Astrocyte of the hippocampus (primary cell): ENCODE measurements at regions not wholly inside any gene's neighbourhood (a gene's known extent, or its start where the extent isn't known, plus 50 kb on each side); places are given as distances from the start of the nearest gene placed in this dataset.
"Not testable (repeated sequence)": the region's sequence is repeated elsewhere in the genome, so short reads cannot be mapped to it uniquely, and the experiment has no call there.

Source experiments
- DNase-seq: peaks from one replicate; pipeline ENCODE4 v3.0.0; 2011; ENCODE audit warnings: low read depth, low spot score

- no peak for DNase-seq
Observed at GRCh38 chr5:96140084-96140483, 178.4 kb upstream of the ELL2 start.

DNA sequence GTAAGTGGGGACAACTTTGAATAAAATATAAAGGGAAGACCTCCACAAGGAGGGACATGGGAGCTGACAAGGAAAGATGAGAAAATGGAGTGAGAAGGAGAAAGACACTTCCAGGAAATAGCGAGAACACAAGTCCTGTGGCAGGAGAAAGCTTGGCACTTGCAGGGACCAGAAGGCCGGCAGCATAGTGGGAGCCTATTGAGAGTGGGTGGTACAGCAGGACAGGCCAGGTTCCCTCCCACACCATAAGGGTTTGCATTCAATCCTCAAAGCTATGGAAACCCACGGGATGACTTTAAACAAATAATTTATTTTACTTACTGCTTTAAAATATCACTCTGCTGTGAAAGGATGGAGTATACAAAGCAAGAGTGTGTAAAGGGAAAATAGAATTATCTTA, 173.2 kb upstream of the ELL2 start:
- DNase-seq, result no peak

DNA sequence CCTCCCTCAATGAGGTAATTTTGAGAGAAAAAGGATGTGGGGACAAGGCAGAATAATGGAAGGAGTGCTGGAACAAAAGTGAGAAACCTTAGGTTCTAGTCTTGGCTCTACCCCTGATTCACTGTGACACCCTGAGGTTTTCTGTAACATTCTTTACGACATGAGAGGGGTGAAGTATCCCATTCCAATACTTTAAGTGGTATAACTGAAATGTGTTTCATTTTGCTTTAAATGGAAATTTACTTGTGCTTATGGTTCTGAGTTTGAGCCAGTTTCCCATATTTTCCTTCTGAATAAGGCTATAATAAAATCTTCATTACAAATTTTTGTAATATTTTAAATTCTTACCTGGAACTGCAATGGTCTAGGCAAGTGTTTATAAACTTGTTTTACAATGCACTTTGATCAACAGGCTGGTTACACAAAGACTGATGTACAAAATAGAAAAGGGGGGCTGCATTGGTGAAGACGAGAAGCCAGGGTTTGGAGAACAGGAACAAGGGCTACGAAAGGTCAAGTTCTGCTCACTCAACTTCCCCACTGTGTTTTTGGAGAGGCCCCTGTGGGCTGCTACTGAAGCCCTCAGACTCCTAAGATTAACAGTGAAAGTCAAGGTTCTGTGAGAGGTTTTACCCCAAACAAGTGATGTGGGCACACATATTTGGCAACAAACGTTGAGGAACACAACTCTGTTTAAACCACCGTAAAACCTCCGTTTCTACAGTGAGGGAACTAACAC, 171.9 kb upstream of the ELL2 start:
- DNase-seq, result no peak

DNA sequence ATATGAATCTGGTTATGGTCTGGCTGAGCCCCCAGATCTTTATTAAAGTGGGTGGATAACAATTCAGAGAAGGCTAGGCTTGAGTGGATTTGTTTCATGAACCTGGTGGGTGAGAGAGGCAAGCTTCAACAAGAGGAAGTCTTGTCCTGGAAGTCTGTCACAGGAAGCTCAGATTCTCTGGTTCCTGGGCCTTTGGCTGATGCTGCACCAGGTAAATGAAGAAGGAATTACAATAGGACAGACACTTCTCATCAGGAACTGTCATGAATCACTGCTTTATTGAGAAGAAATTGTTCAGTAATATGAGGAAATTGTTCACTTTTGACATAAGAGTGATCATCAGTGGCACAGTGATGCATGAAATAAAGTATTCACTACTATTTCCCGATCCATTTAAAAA, 167.6 kb upstream of the ELL2 start:
- no peak for DNase-seq

DNA sequence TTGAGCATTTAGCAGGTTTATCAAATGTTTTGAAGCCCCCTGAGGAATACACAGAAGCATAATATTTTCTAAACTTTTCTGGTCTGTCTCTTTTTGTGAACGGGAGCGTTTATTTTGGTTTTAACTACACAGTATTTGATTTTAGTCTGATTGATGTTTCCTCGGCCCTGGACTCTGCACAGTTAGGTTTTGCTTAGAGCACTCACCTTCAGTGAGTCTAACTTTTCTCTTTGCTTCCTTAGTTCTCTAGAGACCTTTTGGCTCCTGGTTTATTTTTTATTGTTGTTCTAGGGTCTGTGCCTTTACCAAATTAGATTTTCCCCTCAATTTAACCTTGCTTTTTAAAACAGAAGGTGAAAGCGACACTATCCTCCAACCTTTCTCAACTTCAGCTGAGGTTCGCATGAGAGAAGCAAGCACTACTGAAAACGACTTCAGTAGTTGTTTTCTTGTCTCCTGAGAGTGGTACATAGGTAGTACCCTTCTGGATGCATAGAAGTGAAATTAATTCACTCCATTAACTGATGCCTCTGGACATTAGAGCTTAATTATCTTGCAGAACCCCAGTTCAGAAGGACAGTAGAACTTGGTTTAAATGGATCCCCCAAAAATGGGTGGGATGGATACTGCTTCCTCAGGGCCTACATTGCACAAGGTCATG, 166.7 kb upstream of the ELL2 start:
- no peak for DNase-seq

DNA sequence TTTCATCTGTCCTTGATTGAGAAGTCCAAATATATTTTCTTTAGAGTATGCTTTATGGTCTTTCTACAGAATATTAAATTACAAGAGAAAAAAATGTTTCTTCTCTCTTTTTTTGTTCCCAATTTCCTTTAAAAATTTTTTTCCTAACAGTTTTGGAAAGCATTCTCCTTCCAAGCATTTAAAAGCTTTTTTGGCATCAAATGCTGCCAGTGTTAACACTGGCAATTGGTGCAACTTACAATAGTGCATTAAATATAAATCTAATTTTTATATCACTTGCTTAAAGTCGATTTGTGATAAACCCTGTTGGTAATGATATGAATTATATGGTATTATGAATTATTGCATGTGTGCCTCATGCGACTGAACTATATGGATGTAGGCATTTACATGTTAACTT, 165.9 kb upstream of the ELL2 start:
- DNase-seq, result no peak

DNA sequence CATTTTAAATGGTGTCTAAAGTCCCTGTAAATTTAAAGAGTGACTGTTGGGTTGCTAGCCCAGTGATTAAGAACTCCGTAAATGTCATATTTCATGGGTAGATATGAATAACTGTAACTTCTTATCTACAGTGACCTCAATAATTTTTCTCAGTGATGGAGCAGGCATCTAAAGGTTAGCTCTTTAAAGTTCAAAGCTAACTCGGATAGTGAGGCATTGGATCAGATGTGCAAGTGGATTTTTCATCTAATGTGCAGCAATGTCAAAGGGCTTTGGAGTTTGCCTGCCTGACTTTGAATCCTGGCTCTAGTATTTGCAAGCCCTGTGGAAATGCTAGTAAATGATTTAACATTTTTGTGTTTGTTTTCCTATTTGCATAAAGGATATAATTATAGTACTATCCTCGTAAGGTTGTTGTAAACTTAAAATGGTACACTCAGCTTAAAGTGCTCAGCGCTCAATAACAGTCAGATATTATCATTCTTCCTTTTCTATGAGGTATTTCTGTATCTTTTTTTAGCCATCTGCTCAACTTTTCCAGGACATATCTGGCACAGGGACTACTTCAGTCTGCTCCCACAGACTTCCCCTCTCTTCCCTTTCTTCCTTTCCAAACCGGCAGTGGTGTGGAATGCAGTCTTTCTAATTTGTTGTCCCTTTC, 163.7 kb upstream of the ELL2 start:
- no peak for DNase-seq

DNA sequence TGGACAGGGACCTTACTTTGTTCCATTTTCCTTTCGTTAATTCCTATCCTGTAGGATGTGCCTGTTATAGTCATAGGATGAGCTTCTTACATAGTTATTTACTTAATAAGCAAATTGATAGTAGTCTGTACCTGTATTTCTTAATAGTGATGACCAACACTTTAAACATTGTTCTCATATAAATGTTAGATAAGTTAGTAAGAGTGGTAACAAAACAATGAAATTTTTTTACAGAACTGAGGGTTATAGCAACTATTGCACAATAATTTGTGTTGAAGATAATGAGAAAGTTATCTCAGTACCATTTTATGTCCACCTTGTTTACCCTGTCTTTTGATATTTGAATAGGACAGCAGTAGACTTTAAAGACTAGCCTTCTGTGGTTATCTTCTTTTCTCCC, 162.9 kb upstream of the ELL2 start:
- no peak for DNase-seq

DNA sequence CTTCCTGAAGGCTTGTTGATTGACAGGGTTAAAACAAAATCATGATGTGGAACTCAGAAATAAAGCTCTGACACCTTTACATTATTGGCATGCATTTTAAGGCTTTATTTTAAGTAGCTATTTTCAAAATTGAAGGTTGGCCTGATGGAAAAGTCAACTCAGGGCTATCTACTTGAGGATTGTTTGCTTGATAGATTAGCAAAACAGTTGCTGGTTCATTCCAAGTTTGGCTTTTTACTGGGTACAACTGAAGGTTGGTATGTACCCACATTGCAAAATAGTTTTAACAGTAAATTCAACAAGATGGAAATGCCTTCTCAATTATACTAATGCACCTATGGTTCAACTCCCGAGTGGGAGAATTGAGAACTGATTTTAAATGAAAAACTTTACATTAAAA, 161.8 kb upstream of the ELL2 start:
- DNase-seq, result no peak

GRCh38 chr5:96121364-96121763, 159.7 kb upstream of the ELL2 start:
- no peak for DNase-seq

DNA sequence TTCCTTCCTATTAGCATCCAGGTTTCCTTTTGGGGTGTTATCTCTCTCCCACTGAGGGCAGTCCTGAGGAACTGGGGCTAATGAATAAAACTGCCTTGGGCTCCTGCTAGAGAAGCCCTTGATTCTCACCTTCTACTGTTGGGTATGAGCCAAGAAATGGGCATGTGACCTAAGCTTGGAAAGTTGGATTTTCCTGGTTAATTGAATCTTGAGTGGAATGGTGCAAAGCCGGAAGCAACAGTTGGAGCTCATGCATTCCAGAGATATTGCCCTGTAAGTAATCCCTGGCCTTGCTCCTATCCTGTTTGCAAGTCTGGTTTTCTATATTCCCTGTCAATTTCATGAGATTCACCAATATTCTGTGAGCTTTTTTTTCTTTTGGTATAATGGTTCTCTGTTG, 158.5 kb upstream of the ELL2 start:
- DNase-seq, result no peak

- DNase-seq, result no peak
Observed at GRCh38 chr5:96117771-96118651, 156.4 kb upstream of the ELL2 start.

DNA sequence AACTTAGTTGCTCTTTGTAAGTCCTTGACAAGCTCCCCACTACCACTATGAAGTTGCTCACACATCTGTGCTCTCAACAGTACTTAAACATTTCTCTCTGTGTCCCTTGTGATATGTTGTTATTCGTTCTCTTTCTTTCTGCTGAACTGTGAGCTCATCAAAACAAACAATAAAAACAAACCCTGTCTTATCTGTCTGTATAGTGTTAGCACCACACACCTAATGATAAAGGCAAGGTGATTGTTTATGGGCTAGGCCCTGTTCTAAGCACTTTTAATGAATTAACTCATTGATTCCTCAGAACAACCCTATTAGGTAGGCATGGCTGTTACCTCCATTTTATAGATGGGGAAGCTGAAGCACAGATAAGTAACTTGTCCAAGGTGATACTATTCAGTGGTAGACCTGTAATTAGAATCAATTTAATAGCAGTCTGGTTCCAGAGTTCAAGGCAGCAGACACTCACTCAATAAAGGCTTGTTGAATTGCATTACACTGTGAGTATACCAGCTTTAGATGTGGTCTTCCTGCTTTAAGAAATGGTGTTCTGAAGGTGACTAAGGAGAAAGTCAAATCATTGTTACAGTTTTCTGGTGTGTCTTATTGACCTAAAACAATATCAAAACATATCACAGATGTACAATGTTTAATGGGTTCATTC, 153.6 kb upstream of the ELL2 start:
- DNase-seq, result no peak

DNA sequence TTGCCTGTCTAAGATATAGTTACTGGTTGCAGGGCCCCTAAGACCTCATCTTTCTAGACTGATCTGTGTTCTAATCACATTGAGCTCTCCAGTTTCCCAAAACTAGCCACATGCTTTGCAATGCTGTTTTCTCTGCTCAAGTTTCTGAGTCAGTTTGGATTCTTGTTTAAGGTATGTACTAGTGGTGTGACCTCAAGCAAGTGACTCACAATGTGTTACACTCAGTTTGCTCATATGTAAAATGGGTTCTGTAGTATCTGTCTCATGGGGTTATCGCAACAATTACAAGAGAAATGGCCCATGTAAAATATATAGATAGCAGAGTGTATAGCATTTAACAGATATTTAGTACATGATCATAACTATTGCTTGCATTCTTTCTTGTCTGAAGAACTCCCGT, 153.1 kb upstream of the ELL2 start:
- no peak for DNase-seq

GRCh38 chr5:96113170-96113939, 151.7 kb upstream of the ELL2 start:
- DNase-seq, result no peak

DNA sequence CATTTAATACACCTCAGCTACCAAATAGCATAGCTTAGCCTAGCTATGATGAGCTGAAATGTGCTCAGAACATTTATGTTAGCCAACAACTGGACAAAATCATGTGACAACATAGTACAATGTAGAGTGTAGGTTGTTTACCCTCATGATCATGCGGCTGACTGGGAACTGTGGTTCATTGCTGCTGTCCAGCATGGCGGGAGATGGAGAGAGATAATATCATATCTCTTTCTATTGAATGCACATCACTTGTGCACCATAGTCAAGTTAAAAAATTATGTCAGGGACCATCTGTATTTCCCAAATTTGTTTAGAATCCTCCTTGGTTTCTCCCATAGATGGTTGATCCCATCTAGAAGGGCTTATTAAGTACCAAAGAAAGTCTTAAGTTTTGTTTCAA, 151.1 kb upstream of the ELL2 start:
- DNase-seq, result no peak

DNA sequence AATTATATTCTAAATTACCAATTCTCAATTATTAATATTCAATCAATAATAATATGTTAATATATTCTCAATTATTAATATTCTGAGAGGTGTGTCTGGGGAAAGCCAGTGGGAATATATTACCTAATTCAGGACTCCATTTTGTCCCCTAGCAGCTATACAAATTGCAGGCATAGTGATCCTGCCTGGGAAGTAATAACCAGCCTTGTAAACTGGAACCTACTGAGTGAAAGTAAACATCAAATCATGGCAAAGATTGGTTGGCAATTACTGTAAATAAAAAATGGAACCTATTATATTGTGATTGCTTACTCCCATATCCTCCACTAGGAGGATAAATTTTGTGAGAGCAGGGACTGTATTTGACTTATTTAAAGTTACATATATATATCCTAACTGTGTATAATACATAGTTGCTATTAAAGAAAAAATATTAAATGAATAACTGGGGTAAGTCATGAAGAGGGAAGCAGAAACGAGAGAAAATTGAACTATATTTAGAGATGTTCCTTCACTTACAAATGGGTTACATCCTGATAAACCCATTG, 150.5 kb upstream of the ELL2 start:
- DNase-seq, result no peak

DNA sequence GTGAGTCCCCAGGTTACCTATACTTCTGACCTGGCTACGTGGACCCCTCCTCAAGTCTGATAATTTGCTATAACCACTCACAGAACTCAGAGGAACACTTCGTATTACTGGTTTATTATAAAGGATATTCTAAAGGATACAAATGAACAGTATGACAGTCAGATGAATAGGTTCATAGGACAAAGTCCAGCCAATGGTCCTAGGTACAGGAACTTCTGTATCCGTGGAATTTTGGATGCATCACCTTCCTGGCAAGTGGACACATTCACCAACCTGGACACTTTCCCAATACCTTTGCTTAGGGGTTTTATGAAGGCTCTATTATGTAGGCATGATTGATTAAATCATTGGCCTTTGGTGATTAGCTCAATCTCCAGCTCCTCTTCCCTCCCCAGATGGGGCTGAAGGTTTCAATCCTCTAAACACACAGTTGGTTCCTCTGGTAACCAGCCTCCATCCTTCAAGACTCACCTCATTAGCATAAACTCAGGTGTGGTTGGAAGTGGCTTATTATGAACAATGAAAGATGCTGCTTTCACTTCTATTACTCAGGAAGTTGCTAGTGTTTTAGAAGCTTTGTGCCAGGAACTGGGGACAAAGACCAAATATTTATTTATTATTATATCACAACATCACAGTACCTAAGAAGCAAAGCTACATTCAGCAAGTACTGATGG, 149.6 kb upstream of the ELL2 start:
- DNase-seq, result no peak

DNA sequence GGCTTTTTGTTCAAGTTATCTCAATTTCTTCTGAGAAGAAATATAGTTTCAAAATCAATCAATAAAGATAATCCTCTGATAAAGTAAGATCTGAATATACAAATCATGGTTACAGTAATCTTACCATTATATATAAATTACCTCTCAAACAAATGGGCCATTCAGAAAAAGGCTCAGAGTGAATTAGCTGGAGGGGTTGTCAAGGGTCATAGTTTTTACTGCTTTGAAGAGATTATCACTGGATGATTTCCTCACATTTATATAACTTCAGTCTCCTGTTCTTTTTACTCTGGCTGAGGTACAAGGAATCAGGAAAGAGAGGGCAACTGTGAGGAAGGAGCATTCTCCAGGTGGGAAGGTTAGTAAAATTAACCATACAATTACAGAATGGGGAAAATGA, 148.6 kb upstream of the ELL2 start:
- DNase-seq, result no peak

DNA sequence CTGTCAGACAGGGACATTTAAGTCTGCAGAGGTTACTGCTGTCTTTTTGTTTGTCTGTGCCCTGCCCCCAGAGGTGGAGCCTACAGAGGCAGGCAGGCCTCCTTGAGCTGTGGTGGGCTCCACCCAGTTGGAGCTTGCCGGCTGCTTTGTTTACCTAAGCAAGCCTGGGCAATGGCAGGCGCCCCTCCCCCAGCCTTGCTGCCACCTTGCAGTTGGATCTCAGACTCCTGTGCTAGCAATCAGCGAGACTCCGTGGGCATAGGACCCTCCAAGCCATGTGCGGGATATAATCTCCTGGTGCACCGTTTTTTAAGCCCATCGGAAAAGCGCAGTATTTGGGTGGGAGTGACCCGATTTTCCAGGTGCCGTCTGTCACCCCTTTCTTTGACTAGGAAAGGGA, 147.0 kb upstream of the ELL2 start:
- not testable (repeated sequence) for DNase-seq
